ENCODE measurements at regions not wholly inside any gene's neighbourhood (a gene's known extent, or its start where the extent isn't known, plus 50 kb on each side); places are given as distances from the start of the nearest gene placed in this dataset.

DNA sequence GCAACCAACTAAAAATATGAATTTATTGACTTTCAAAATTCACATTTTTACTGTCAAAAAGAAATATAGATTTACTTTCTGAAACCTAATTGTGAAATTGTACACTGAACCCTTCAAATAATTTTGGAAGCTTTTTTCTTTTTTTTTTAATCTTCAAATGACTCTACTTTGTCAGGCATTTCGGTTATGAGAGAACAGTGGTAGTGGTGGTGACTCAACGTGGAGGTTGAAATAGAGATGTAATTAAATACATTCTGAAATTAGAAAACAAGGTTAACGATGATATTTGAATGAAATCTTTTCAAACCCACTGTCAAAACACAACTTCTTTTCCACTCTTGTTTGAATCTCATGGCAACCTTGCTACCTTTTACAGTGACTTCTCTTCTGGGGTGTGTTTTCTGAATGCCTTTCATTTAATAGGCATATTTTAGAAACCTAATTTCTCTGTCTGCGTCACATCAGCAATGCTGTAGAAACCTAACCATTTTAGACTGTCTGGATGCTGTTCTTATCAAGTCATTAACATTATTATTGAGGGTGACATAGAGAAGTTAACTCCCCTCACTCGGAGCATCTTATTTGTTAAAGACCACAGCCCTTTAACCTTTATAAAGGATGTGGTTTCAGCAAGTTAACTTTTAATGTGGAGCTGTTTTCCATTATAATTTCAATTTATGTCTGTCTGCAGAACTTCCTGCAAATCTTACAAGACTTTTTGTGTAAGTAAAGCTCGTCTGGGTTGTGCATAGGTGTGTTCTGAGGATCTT lies 136.8 kb downstream of the PCDH7 start:
- no peak for DNase-seq
- Histone ChIP-seq H3K4me3 (no peak overlapping the region), H3K9me3 (no peaks in the 10 kb centered on the region), H3K36me3 (no peaks in the 10 kb centered on the region), H3K27me3 (no peaks in the 10 kb centered on the region), H3K27ac (no peak overlapping the region), H3K4me1 (no peaks in the 10 kb centered on the region)
- TF ChIP-seq POLR2A (IDR thresholded peaks at IDR 0.05) (no peak), POLR2AphosphoS5 (IDR thresholded peaks at IDR 0.05) (no peak), EP300 (IDR thresholded peaks at IDR 0.05) (no peak)
- TF ChIP-seq, protein P1, sequence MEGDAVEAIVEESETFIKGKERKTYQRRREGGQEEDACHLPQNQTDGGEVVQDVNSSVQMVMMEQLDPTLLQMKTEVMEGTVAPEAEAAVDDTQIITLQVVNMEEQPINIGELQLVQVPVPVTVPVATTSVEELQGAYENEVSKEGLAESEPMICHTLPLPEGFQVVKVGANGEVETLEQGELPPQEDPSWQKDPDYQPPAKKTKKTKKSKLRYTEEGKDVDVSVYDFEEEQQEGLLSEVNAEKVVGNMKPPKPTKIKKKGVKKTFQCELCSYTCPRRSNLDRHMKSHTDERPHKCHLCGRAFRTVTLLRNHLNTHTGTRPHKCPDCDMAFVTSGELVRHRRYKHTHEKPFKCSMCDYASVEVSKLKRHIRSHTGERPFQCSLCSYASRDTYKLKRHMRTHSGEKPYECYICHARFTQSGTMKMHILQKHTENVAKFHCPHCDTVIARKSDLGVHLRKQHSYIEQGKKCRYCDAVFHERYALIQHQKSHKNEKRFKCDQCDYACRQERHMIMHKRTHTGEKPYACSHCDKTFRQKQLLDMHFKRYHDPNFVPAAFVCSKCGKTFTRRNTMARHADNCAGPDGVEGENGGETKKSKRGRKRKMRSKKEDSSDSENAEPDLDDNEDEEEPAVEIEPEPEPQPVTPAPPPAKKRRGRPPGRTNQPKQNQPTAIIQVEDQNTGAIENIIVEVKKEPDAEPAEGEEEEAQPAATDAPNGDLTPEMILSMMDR (IDR thresholded peaks at IDR 0.05): no peak
- WGBS, 2 donors: 71 to 75% methylated on average over 6 of the region's 6 CpGs
- no peak for ATAC-seq (ENCODE audit: low FRiP score in 2 of 2)

GRCh38 chr4:30860978-30861377 lies 140.8 kb downstream of the PCDH7 start:
- DNase-seq (no peak), ATAC-seq (ENCODE audit: low FRiP score in 2 of 2) (no peak)
- 74 to 83% methylated on average over 3 of the region's 3 CpGs for WGBS, 2 donors
- Histone ChIP-seq H3K36me3 (no peaks in the 10 kb centered on the region), H3K27ac (no peak overlapping the region), H3K27me3 (no peaks in the 10 kb centered on the region), H3K4me1 (no peaks in the 10 kb centered on the region), H3K9me3 (no peaks in the 10 kb centered on the region), H3K4me3 (no peak overlapping the region)
- TF ChIP-seq, protein P1 (IDR thresholded peaks at IDR 0.05): no peak
- TF ChIP-seq POLR2A (IDR thresholded peaks at IDR 0.05) (no peak), EP300 (IDR thresholded peaks at IDR 0.05) (no peak), POLR2AphosphoS5 (IDR thresholded peaks at IDR 0.05) (no peak)

DNA sequence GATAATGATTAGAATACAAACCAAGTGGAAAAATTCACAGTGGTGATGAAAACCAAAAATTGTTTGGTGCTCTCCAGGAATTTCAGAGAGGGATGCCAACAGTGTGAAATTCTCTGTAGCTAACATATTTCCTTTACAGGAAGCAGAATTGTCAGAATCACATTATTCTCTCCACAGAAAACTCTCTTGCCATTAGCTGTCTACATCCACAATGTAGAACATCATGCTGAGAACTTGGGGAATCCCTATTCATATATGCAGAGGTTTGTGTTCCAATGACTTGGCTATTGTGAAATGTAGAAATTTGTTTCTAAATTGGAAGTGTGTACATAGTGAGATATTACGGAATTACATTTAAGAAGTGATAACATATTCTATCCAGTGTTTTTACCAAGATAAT lies 142.0 kb downstream of the PCDH7 start:
- H3K27me3 ChIP-seq: no peaks in the 10 kb centered on the region
- H3K4me3 ChIP-seq: no peak overlapping the region
- no peak for DNase-seq
- no peaks in the 10 kb centered on the region for H3K9me3 ChIP-seq
- no peaks in the 10 kb centered on the region for H3K4me1 ChIP-seq
- TF ChIP-seq POLR2AphosphoS5 (IDR thresholded peaks at IDR 0.05): no peak
- no peak for TF ChIP-seq EP300 (IDR thresholded peaks at IDR 0.05)
- no peak for TF ChIP-seq POLR2A (IDR thresholded peaks at IDR 0.05)
- TF ChIP-seq, protein P1 (IDR thresholded peaks at IDR 0.05): no peak
- ATAC-seq (ENCODE audit: low FRiP score in 2 of 2): no peak
- no peaks in the 10 kb centered on the region for H3K36me3 ChIP-seq
- no peak overlapping the region for H3K27ac ChIP-seq
- WGBS, 2 donors: 81% methylated on average over 1 of the region's 1 CpG

DNA sequence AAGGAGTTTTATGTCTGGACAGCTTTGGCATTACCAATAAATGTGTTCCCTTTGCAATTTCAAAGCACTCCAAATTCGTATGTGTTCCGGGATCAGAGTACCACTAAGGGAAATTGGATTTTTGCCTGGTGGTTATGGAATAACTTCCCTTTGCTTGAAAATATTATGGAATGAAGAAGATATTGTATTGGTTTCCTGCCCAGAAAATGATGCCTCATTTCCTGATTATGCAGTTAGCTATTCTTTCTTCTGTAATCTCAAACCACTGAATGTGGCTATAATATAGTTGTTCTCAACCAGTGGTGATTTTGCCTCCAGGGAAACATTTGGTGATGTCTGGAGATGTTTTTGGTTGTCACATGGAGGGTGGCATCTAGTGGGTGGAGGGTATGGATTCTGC lies 142.9 kb downstream of the PCDH7 start:
- DNase-seq (no peak), ATAC-seq (ENCODE audit: low FRiP score in 2 of 2) (peak in 1 of 2 donors; percentile 26)
- Histone ChIP-seq H3K9me3 (no peaks in the 10 kb centered on the region), H3K4me3 (no peak overlapping the region), H3K27ac (no peak overlapping the region), H3K36me3 (no peaks in the 10 kb centered on the region), H3K27me3 (no peaks in the 10 kb centered on the region), H3K4me1 (no peaks in the 10 kb centered on the region)
- WGBS, 2 donors: 68 to 69% methylated on average over 2 of the region's 2 CpGs
- TF ChIP-seq POLR2A (IDR thresholded peaks at IDR 0.05) (no peak), POLR2AphosphoS5 (IDR thresholded peaks at IDR 0.05) (no peak), EP300 (IDR thresholded peaks at IDR 0.05) (no peak)
- TF ChIP-seq, protein P1 (IDR thresholded peaks at IDR 0.05): no peak

DNA sequence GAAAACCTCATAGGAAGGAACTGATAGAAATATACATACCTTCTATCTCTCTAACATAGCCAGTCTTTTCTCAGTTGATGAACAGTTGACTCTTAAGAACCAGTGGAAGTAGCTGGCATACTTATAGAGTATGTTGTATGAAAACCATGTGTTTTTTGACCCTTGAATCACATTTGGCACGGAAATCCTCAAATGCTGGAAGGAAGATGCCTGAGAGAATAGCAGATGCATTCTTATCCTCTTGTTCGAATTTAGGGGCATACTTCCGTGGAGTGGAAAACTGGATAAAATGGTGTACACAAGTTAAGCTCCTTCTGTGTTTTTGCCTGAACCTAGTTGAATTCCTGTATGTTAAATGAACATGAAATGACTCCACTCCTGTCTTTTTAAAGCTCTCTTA lies 145.5 kb downstream of the PCDH7 start:
- H3K36me3 ChIP-seq: no peaks in the 10 kb centered on the region
- H3K27me3 ChIP-seq: no peaks in the 10 kb centered on the region
- H3K4me1 ChIP-seq: no peaks in the 10 kb centered on the region
- WGBS, 2 donors: 49 to 77% methylated on average over 3 of the region's 3 CpGs
- TF ChIP-seq POLR2AphosphoS5 (IDR thresholded peaks at IDR 0.05) (no peak), POLR2A (IDR thresholded peaks at IDR 0.05) (no peak), EP300 (IDR thresholded peaks at IDR 0.05) (no peak)
- TF ChIP-seq, protein P1 (IDR thresholded peaks at IDR 0.05): no peak
- H3K4me3 ChIP-seq: no peak overlapping the region
- no peaks in the 10 kb centered on the region for H3K9me3 ChIP-seq
- ATAC-seq (ENCODE audit: low FRiP score in 2 of 2) (no peak), DNase-seq (no peak)
- H3K27ac ChIP-seq: no peak overlapping the region
